ENCODE measurements at regions not wholly inside any gene's neighbourhood (a gene's known extent, or its start where the extent isn't known, plus 50 kb on each side); places are given as distances from the start of the nearest gene placed in this dataset.

DNA sequence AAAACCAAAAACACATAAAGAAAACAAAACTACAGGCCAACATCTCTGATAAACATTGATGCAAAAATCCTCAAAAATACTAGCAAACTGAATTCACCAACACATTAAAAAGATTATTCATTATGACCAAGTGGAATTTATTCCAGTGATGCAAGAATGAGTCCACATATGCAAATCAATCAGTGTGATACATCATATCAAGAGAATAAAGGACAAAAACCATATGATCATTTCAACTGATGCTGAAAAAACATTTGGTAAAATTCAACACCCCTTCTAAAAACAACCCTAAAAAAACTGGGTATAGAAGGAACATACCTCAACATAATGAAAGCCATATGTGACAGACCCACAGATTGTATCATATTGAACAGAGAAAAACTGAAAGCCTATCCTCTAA is 265.6 kb upstream of the DCBLD2 start:
- no peak overlapping the region for H3K27ac Mint-ChIP-seq
- H3K4me1 Mint-ChIP-seq (ENCODE audit: low read depth): no peaks in the 10 kb centered on the region
- no peaks in the 10 kb centered on the region for H3K36me3 Mint-ChIP-seq (ENCODE audit: low read depth)
- H3K9me3 Mint-ChIP-seq: no peaks in the 10 kb centered on the region
- no peak overlapping the region for H3K4me3 Mint-ChIP-seq (ENCODE audit: low read depth)
- no peaks in the 10 kb centered on the region for H3K27me3 Mint-ChIP-seq (ENCODE audit: low read depth)
- no peak for DNase-seq (ENCODE audit: low spot score)
- intact Hi-C loops (cut with micrococcal nuclease): no loop called here

DNA sequence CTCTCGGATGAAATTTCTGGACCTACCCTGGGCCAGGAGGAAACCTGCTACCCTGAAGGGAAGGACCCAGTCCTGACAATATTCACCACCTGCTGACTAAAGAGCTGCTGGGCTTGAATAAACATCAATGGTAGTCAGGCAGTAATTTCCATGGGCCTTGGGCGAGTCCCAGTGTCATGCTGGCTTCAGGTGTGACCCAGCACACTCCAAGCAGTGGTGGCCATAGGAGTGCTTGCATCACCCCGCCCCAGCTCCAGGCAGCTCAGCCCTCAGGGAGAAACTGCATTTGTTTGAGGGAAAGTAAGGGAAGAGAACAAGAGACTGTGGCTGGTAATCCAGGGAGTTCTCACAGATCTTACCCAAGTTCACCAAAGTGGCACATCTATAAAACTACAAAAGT is 261.8 kb upstream of the DCBLD2 start:
- intact Hi-C loops (cut with micrococcal nuclease): no loop called here
- Mint-ChIP-seq H3K27me3 (ENCODE audit: low read depth) (no peaks in the 10 kb centered on the region), H3K27ac (no peak overlapping the region), H3K4me1 (ENCODE audit: low read depth) (no peaks in the 10 kb centered on the region), H3K4me3 (ENCODE audit: low read depth) (no peak overlapping the region), H3K9me3 (no peaks in the 10 kb centered on the region), H3K36me3 (ENCODE audit: low read depth) (no peaks in the 10 kb centered on the region)
- no peak for DNase-seq (ENCODE audit: low spot score)

DNA sequence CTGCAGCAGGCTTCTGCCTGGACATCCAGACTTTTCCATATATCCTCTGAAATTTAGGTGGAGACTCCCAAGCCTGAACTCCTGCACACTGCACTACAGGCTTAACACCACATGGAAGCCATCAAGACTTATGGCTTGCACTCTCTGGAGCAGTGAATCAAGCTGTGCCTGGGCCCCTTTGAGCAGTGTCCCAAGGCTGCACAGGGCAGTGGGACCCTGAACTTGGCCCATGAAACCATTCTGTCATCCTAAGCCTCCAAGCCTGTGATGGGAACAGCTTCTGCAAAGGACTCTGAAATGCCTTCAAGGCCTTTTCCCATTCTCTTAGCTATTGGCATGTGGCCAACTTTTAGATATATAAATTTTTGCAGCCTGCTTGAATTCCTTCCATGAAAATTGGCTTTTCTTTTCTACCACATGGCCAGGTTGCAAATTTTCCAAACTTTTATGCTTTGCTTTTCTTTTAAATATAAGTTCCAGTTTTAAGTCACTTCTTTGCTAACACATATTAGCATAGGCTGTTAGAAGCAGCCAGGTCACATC is 257.8 kb upstream of the DCBLD2 start:
- Mint-ChIP-seq H3K36me3 (ENCODE audit: low read depth) (no peaks in the 10 kb centered on the region), H3K4me3 (ENCODE audit: low read depth) (no peak overlapping the region)
- DNase-seq (ENCODE audit: low spot score): no peak

DNA sequence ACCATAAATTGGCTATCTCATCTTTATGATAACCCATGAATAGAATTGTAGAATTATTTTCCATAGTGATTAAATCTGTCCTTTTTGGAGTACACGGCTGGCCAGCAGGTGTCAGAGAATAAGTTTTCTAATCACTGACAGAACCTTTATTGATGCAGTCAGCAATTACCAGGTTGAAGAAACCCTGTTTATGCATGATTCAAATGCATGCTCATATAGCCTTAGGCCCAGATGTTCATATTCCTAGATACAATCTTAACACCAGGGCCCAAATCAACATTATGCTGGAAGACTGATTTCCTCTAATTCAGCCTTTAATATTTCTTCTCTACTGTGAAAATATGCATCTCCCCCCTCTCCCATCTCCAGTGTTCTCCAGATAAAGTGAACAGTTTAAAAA is 243.5 kb upstream of the DCBLD2 start:
- Mint-ChIP-seq H3K4me1 (ENCODE audit: low read depth) (no peaks in the 10 kb centered on the region), H3K36me3 (ENCODE audit: low read depth) (no peaks in the 10 kb centered on the region), H3K27me3 (ENCODE audit: low read depth) (no peaks in the 10 kb centered on the region), H3K9me3 (no peaks in the 10 kb centered on the region), H3K4me3 (ENCODE audit: low read depth) (no peak overlapping the region), H3K27ac (no peak overlapping the region)
- no peak for DNase-seq (ENCODE audit: low spot score)
- intact Hi-C loops (cut with micrococcal nuclease): no loop called here

More for the DNA sequence above, 257.8 kb upstream of the DCBLD2 start:
- H3K27ac Mint-ChIP-seq: no peak overlapping the region
- no peaks in the 10 kb centered on the region for H3K4me1 Mint-ChIP-seq (ENCODE audit: low read depth)
- intact Hi-C loops (cut with micrococcal nuclease): no loop called here
- H3K9me3 Mint-ChIP-seq: no peaks in the 10 kb centered on the region
- no peaks in the 10 kb centered on the region for H3K27me3 Mint-ChIP-seq (ENCODE audit: low read depth)

DNA sequence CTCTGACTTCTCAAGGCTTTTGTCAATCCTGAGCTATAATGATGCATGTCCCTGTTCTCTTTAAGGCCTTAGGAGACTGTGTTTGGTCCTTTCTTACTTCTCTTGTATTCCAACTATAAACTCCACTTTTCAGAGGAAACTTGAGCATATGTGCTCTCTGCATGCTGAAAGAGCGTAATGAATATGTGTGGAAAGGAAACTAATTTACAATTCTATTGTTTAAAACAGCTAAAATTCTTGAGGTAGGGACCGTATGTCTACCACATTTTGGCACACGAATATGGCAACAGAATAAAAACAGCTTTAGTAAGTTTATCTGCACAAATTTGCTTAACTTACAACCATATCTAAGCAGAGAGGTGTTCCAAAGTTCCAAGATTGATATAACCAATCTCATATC is 242.0 kb upstream of the DCBLD2 start:
- no peaks in the 10 kb centered on the region for H3K27me3 Mint-ChIP-seq (ENCODE audit: low read depth)
- intact Hi-C loops (cut with micrococcal nuclease): no loop called here
- no peak overlapping the region for H3K4me3 Mint-ChIP-seq (ENCODE audit: low read depth)
- H3K9me3 Mint-ChIP-seq: no peaks in the 10 kb centered on the region
- H3K27ac Mint-ChIP-seq: no peak overlapping the region
- no peaks in the 10 kb centered on the region for H3K36me3 Mint-ChIP-seq (ENCODE audit: low read depth)
- no peak for DNase-seq (ENCODE audit: low spot score)
- no peaks in the 10 kb centered on the region for H3K4me1 Mint-ChIP-seq (ENCODE audit: low read depth)

DNA sequence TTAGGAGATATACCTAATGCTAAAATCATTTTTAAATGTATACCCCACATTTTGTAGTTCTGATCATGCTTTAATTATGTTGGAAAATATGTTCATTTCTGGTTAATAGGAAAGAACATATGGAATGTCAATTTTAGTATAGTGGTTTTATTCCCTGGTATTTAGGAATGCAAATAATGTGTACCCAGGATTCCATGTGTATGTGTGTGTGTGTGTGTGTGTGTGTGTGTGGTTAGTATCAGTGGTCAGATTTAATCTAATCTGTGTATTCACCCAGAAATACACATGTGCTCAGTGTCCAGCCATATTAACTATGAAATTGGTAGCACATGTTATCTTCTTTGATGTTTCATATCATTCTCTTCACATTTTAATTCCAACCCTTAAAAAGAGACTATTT is 233.5 kb upstream of the DCBLD2 start:
- no peaks in the 10 kb centered on the region for H3K36me3 Mint-ChIP-seq (ENCODE audit: low read depth)
- H3K27me3 Mint-ChIP-seq (ENCODE audit: low read depth): no peaks in the 10 kb centered on the region
- no peaks in the 10 kb centered on the region for H3K9me3 Mint-ChIP-seq
- no peak overlapping the region for H3K27ac Mint-ChIP-seq
- H3K4me3 Mint-ChIP-seq (ENCODE audit: low read depth): no peak overlapping the region
- intact Hi-C loops (cut with micrococcal nuclease): no loop called here
- no peaks in the 10 kb centered on the region for H3K4me1 Mint-ChIP-seq (ENCODE audit: low read depth)
- no peak for DNase-seq (ENCODE audit: low spot score)

DNA sequence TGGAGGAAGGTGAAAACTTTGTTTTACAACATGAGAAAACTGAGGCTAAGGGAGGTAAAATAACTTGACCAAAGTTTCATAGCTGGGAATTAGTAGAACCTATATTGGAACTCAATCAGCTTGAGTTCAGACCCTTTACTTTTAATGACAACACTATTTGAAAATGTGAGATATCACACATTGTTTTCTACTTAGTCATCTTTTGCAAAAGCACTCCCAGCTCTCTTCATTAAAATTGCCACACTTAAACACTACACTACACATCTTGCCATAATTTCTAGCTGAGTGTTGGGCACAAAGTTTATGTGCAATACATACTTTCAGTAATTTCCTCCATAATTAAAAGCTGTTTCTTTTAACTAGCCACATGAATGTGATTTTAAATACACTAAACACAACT is 230.4 kb upstream of the DCBLD2 start:
- no peaks in the 10 kb centered on the region for H3K4me1 Mint-ChIP-seq (ENCODE audit: low read depth)
- no peak overlapping the region for H3K4me3 Mint-ChIP-seq (ENCODE audit: low read depth)
- no peaks in the 10 kb centered on the region for H3K36me3 Mint-ChIP-seq (ENCODE audit: low read depth)
- DNase-seq (ENCODE audit: low spot score): no peak
- H3K27me3 Mint-ChIP-seq (ENCODE audit: low read depth): no peaks in the 10 kb centered on the region
- no peak overlapping the region for H3K27ac Mint-ChIP-seq
- H3K9me3 Mint-ChIP-seq: no peaks in the 10 kb centered on the region
- intact Hi-C loops (cut with micrococcal nuclease): no loop called here

DNA sequence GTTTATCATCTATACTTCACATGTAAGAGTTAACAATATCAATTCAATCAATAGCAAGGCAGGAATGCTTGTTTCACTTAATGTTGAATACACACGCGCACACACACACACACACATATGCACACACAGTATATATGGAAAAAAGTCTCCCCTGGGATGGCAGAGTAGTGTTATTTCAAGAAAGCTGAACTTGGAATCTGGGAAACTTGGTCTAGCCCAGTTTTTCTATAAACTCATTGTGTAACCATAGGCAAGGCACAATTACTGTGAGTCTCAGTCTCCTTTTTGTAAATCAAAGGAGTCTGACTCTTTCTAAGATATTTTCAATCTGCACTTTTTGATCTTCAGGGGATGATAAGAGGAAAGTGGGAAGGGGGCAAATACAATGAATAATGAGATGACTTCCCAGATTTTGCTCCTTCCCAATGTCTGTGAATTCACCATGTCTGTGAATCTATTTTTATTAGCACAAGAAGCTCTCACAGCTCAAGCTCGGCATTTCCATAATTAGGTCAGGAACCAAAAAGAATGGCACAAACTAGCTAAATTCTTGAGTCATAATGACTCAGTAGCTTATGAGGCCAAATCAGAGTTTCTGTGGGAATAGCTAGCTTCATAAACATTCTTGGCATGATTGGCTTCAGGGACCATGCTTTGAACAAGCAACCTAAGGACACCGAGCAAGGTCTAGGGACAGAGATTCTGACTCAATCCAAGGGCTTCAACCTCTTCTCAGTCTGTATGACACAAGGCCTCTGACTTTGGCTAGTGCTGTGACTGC is 227.4 kb upstream of the DCBLD2 start:
- Mint-ChIP-seq H3K27ac (no peak overlapping the region), H3K9me3 (no peaks in the 10 kb centered on the region), H3K4me1 (ENCODE audit: low read depth) (no peaks in the 10 kb centered on the region), H3K27me3 (ENCODE audit: low read depth) (no peaks in the 10 kb centered on the region), H3K36me3 (ENCODE audit: low read depth) (no peaks in the 10 kb centered on the region), H3K4me3 (ENCODE audit: low read depth) (no peak overlapping the region)
- DNase-seq (ENCODE audit: low spot score): no peak
- intact Hi-C loops (cut with micrococcal nuclease): no loop called here

DNA sequence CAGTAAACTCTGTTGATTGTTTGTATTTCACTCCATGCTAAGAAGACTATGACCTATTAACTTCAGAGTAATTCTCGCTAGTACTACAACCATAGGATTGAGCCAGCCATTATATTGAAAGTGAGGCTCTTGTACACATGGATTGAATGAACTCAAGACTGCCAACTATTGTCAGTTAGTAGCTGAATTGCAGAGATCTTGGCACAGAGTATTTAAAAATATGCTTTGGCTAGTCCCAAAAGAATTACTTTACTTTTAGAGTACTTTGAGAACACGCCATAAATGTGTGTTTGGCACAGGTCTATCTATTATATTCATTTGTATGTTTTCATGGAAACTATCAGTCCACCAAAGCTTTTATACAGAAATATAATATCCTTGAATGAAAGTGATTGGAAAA is 226.7 kb upstream of the DCBLD2 start:
- no peak overlapping the region for H3K27ac Mint-ChIP-seq
- no peak overlapping the region for H3K4me3 Mint-ChIP-seq (ENCODE audit: low read depth)
- intact Hi-C loops (cut with micrococcal nuclease): no loop called here
- no peaks in the 10 kb centered on the region for H3K9me3 Mint-ChIP-seq
- H3K36me3 Mint-ChIP-seq (ENCODE audit: low read depth): no peaks in the 10 kb centered on the region
- DNase-seq (ENCODE audit: low spot score): no peak
- no peaks in the 10 kb centered on the region for H3K4me1 Mint-ChIP-seq (ENCODE audit: low read depth)
- no peaks in the 10 kb centered on the region for H3K27me3 Mint-ChIP-seq (ENCODE audit: low read depth)

DNA sequence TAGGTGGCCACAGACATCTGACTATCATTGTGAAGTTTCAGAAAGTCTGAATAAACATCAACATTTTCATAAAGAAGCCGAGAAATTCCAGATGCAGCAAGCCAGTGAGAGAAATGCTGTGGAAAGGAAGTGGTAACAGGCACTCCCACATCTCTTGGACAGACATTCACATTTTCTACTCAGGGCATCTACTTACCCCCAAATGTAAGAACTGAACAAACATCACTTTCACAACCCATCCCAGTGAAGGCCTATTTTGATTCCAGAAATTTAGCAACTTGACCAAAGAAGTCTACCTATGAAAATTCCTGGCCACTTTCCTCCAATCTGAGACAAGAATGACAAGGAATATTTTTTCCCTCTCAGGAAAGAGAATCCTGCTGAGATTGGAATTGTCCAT is 224.8 kb upstream of the DCBLD2 start:
- H3K9me3 Mint-ChIP-seq: no peaks in the 10 kb centered on the region
- H3K27me3 Mint-ChIP-seq (ENCODE audit: low read depth): no peaks in the 10 kb centered on the region
- no peaks in the 10 kb centered on the region for H3K4me1 Mint-ChIP-seq (ENCODE audit: low read depth)
- no peaks in the 10 kb centered on the region for H3K36me3 Mint-ChIP-seq (ENCODE audit: low read depth)
- no peak overlapping the region for H3K27ac Mint-ChIP-seq
- no peak for DNase-seq (ENCODE audit: low spot score)
- intact Hi-C loops (cut with micrococcal nuclease): no loop called here
- no peak overlapping the region for H3K4me3 Mint-ChIP-seq (ENCODE audit: low read depth)

DNA sequence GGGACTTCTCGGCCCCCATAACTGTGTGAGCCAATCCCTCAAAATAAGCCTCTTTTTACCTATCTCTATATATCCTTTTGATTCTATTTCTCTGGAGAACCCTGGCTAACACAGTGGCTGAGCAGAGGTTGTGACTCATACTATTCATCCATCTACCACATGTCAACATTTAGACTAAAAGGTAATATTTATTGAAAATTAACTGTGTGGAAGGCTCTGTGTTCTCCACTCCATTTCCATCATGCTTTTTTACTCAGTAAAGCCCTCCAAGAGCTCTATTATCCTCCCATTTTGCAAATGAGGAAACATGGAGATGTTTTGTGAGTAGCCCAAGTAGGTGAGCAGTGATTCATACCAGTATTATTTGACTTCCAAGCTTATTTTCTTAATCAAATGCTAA is 217.9 kb upstream of the DCBLD2 start:
- Mint-ChIP-seq H3K27me3 (ENCODE audit: low read depth) (no peaks in the 10 kb centered on the region), H3K4me1 (ENCODE audit: low read depth) (no peaks in the 10 kb centered on the region), H3K36me3 (ENCODE audit: low read depth) (no peaks in the 10 kb centered on the region), H3K27ac (no peak overlapping the region), H3K9me3 (no peaks in the 10 kb centered on the region), H3K4me3 (ENCODE audit: low read depth) (no peak overlapping the region)
- DNase-seq (ENCODE audit: low spot score): no peak
- intact Hi-C loops (cut with micrococcal nuclease): no loop called here

DNA sequence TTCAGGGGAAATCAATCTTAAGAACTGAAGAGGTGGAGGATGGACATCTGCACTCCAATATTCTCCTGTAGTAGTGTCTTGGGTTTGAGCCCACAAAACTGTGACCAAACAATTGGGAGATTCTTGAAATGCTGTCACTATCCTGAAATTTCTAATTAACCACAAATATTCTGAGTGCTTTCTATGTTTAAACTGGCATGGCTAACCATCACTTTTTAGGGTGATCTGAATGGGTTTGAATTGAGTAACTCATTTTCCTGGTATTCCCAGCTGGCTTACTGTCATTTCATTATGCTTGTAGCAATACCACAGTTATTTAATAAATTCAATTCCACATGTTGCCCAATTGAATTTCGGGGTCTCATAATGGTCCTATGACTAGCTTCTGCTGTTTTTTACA is 216.9 kb upstream of the DCBLD2 start:
- no peaks in the 10 kb centered on the region for H3K4me1 Mint-ChIP-seq (ENCODE audit: low read depth)
- intact Hi-C loops (cut with micrococcal nuclease): no loop called here

DNA sequence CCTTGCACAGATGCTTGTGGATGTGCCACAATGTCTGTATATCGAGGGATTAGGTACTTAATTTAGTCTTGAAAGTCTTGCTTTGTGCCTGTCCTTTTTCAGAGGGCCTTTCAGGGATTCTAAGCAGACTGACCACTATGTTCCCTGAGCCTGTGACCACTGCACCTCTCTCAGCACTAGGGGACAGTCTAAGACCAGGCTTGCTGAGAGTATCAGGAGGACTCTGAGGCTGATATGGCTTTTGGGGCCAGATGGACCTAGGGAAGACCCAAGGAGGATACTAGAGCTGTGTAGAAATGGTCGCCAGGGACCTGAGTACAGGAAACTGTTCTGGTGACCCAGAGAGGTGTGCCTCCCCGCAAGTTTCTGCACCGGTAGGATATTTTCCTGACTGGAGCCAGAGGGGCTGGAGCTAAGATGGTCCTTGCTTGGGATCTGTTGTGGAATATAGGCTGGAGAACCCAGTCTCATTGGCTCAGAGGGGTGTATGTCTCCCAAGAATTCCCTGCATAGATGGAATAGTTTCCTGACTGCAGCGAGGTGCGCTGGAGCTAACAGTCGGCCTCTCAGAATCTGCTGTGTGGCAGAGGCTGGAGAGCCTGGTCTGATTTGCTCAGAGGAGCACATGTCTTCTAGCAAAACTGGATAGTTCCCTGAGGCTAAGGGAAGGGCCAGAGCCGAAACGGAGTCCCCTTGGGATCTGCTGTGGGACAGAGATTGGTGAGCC is 213.2 kb upstream of the DCBLD2 start:
- Mint-ChIP-seq H3K36me3 (ENCODE audit: low read depth) (no peaks in the 10 kb centered on the region), H3K9me3 (no peaks in the 10 kb centered on the region), H3K4me1 (ENCODE audit: low read depth) (no peaks in the 10 kb centered on the region), H3K4me3 (ENCODE audit: low read depth) (no peak overlapping the region), H3K27me3 (ENCODE audit: low read depth) (no peaks in the 10 kb centered on the region), H3K27ac (no peak overlapping the region)
- intact Hi-C loops (cut with micrococcal nuclease): no loop called here
- no peak for DNase-seq (ENCODE audit: low spot score)

More for the DNA sequence above, 216.9 kb upstream of the DCBLD2 start:
- H3K27me3 Mint-ChIP-seq (ENCODE audit: low read depth): no peaks in the 10 kb centered on the region
- no peaks in the 10 kb centered on the region for H3K36me3 Mint-ChIP-seq (ENCODE audit: low read depth)
- H3K27ac Mint-ChIP-seq: no peak overlapping the region
- H3K4me3 Mint-ChIP-seq (ENCODE audit: low read depth): no peak overlapping the region
- H3K9me3 Mint-ChIP-seq: no peaks in the 10 kb centered on the region
- DNase-seq (ENCODE audit: low spot score): no peak

All from activated T-helper 2 cell treated with anti-CD3 and anti-CD28 coated beads, Interferon-gamma antibody, Interleukin-2, Interleukin-4, amounts not matched to agents 10 μg/mL and 5 μg/mL and 100 μg/mL, durations not matched to agents 14 hours and 24 hours and 36 hours (primary cell).